Breast epithelium (tissue), 4 donors: ENCODE measurements at regions not wholly inside any gene's neighbourhood (a gene's known extent, or its start where the extent isn't known, plus 50 kb on each side); places are given as distances from the start of the nearest gene placed in this dataset.

Source experiments
- DNase-seq, 2 donors: peaks; one replicate each; pipeline ENCODE4 v3.0.0-alpha.2; 2019; ENCODE audit warnings: low spot score in 2 of 2
- H3K27ac ChIP-seq, 2 donors: fragments of 200-600 bp; sonication (generic) in 1 of 2; one replicate each; pipeline ENCODE4 v1.5.1; 2016 to 2019; ENCODE audit warnings: mild to moderate bottlenecking in 1 of 2
- H3K27me3 ChIP-seq, 2 donors: fragments of 200-600 bp; sonication (generic) in 1 of 2; one replicate each; pipeline versions ENCODE4 v1.5.1 to v1.6.0; 2017 to 2019; ENCODE audit warnings: control low read depth in 1 of 2, mild to moderate bottlenecking in 1 of 2
- H3K36me3 ChIP-seq: fragments of 200-600 bp; one replicate; pipeline ENCODE4 v1.5.1; 2019
- H3K4me1 ChIP-seq, 2 donors: fragments of 200-600 bp; sonication (generic); one replicate each; pipeline ENCODE4 v1.5.1; 2016 to 2019; ENCODE audit warnings: control low read depth in 1 of 2
- H3K4me3 ChIP-seq, 3 donors: fragments of 200-600 bp; sonication (generic); 1 replicate in 2 of 3; 2 replicates in 1 of 3; pipeline ENCODE4 v1.5.1; 2016 to 2019; ENCODE audit warnings: mild to moderate bottlenecking in 3 of 3, moderate library complexity in 2 of 3
- H3K9me3 ChIP-seq, 2 donors: fragments of 200-600 bp; sonication (generic) in 1 of 2; one replicate each; pipeline ENCODE4 v1.5.1; 2016 to 2019; ENCODE audit warnings: control low read depth in 1 of 2
- POLR2A ChIP-seq: fragments of 450-650 bp; IDR thresholded peaks from one replicate; pipeline ENCODE4 v1.6.1; 2016; ENCODE audit warnings: antibody characterized with exemption, mild to moderate bottlenecking, moderate library complexity
- POLR2AphosphoS5 ChIP-seq, 3 donors: sonication (generic); formaldehyde crosslinking; IDR thresholded peaks; one replicate each; pipeline ENCODE4 v1.6.1; 2017; ENCODE audit warnings: antibody characterized with exemption in 3 of 3
- intact Hi-C: fragments of 100-400 bp; cut with DNase I; formaldehyde crosslinking; loops from one replicate; pipeline ENCODE4 v1.15.1; 2023; ENCODE audit warnings: low total_unique reads
- TF ChIP-seq, protein P1 (sequence below), 3 donors: fragments of 450-650 bp; IDR thresholded peaks; one replicate each; pipeline ENCODE4 v1.5.1; 2016 to 2017; ENCODE audit warnings: antibody characterized with exemption in 3 of 3, mild to moderate bottlenecking in 3 of 3, moderate library complexity in 3 of 3

GRCh38 chr16:49972280-49972679 is 52.7 kb upstream of the CNEP1R1 start:
- Histone ChIP-seq H3K4me1 (no peaks in the 10 kb centered on the region), H3K36me3 (no peaks in the 10 kb centered on the region), H3K27me3 (no peaks in the 10 kb centered on the region), H3K27ac (no peak overlapping the region), H3K4me3 (no peak overlapping the region), H3K9me3 (peaks cover 0 to 1% of the 10 kb centered on the region in 2 donors)
- intact Hi-C loops: no loop called here
- DNase-seq: no peak
- TF ChIP-seq, protein P1, sequence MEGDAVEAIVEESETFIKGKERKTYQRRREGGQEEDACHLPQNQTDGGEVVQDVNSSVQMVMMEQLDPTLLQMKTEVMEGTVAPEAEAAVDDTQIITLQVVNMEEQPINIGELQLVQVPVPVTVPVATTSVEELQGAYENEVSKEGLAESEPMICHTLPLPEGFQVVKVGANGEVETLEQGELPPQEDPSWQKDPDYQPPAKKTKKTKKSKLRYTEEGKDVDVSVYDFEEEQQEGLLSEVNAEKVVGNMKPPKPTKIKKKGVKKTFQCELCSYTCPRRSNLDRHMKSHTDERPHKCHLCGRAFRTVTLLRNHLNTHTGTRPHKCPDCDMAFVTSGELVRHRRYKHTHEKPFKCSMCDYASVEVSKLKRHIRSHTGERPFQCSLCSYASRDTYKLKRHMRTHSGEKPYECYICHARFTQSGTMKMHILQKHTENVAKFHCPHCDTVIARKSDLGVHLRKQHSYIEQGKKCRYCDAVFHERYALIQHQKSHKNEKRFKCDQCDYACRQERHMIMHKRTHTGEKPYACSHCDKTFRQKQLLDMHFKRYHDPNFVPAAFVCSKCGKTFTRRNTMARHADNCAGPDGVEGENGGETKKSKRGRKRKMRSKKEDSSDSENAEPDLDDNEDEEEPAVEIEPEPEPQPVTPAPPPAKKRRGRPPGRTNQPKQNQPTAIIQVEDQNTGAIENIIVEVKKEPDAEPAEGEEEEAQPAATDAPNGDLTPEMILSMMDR (IDR thresholded peaks at IDR 0.05): no peak
- TF ChIP-seq POLR2A: no peak

DNA sequence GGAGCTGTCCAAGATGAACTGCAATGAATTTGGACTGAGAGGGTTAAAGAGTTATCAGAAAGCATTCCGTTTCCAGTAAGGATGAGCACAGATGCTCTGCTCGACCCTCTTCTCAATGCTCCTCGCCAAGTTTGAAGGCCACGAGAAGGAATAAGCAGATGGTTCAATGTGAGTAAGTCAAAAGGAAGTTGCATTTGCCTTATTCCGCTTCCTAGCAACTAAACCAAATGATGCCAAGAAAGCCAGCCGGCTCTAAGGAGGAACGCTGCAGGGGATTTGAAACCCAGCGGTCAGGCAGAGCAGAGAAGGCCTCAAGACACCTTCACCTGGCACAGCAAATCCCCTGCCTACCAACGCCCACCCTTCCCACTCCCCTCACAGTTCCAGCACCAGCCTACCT is 52.1 kb upstream of the CNEP1R1 start:
- Histone ChIP-seq H3K27me3 (no peaks in the 10 kb centered on the region), H3K27ac (no peak overlapping the region), H3K36me3 (no peaks in the 10 kb centered on the region), H3K9me3 (peaks cover 0 to 8% of the 10 kb centered on the region in 2 donors), H3K4me3 (no peak overlapping the region), H3K4me1 (no peaks in the 10 kb centered on the region)
- no peak for DNase-seq
- TF ChIP-seq, protein P1 (IDR thresholded peaks at IDR 0.05): no peak
- TF ChIP-seq POLR2A (no peak), POLR2AphosphoS5 (IDR thresholded peaks at IDR 0.05) (no peak)
- intact Hi-C loops: no loop called here
